COLO829 (cell line): ENCODE measurements at regions not wholly inside any gene's neighbourhood (a gene's known extent, or its start where the extent isn't known, plus 50 kb on each side); places are given as distances from the start of the nearest gene placed in this dataset.
A peak's percentile ranks its signal among the peaks of the same experiment; 100 is the strongest.

ENCODE experiments used
- DNase-seq: peaks from one replicate; pipeline ENCODE4 v3.0.0; 2012; ENCODE audit warnings: low spot score

DNA sequence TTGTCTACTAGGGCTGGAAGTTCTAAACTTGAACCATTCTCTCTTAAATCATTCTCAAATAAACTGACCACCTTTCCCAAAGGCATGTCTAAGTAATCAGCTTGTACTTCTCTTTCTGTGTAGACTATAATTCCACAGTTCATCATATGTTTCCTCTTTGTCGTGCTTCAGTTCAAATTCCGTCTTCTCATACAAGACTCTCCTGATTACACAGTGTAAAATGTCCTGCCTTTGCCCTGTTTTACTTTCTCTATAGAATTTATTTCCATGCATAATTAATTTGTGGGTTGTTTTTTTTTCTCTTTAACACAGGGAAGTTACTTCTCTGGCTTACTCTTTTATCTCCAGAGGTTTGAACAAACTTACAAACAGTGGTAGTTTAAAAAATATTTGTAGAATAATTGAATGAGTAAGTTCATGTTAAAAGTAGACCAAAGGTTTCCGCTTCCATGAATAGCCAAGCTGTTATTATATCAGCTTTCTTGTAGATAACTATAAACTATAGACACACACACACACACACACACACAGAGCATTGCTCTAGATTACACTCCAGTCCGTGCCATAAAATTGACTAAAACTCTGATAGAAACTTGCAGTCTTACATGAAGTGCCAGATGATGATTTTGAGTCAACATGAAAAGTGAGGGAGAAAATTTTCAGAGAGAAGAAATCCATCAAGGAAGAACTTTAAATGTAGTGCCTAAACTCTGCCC is 119.0 kb downstream of the SUCNR1 start:
- no peak for DNase-seq

- no peak for DNase-seq
These were observed 121.6 kb downstream of the SUCNR1 start for GRCh38 chr3:151995091-151995490.

DNA sequence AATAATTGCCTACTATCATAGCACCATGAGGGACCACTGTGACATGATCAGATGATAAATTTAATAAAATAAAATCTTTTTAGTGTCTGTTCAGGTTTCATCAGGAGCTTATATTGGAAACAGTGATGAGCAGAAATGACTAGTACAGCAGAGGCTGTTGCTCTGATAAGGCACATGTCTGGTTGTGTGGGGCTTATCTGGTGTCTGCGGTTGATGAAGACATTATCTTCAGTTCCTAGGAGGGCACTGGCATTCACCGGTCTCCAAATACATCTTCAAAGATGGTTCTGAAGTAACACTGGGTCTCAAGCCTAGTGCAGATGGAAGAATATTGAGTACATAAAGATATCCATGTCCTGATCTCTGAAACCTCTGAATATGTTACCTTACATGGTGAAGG is 125.3 kb downstream of the SUCNR1 start:
- no peak for DNase-seq

GRCh38 chr3:151999936-152000335 is 126.5 kb downstream of the SUCNR1 start:
- DNase-seq: no peak

DNA sequence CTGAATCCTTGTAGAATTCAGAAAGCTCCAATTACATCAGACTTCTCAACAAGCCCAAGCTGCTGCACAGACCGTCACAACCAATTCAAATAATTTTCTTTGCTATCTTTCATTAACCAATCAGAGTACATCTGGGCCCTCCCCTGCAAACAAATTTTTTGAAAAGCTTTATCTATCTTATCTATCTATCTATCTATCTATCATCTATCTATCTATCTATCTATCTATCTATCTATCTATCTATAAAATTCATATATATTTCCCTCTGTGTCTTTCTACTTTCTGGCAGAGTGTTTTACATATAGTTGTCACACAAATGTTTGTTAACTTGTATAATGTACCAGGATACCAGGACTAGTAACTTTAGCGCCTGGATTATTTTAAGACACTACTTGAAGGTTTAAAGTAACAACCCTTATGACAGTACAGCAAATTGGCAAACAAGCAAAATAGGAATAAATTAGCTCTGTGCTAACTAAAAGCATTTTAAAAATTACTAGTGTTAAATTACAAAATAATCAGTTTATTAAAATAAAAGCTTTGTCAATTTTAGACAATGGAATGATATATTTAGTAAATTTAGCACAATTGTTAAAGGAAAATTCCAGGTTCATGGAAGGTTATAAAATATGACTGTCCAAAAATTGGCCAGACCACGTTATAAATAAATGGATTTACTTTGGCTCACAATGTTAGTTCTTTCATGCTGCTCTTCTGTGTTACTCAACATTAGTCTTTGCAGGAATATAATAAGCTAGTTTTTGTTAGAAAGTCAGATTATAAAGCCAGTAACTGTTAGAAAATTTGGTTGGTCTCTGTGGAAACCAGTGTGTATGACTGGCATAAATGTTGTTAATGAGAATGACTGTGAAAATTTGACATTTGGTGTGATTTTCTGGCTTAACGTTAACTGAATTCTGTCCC is 138.6 kb downstream of the SUCNR1 start:
- no peak for DNase-seq

- DNase-seq: no peak
These were observed 146.1 kb downstream of the SUCNR1 start for GRCh38 chr3:152019508-152019907.

GRCh38 chr3:152021951-152022461 is 148.6 kb downstream of the SUCNR1 start:
- DNase-seq: peak; percentile 57

DNA sequence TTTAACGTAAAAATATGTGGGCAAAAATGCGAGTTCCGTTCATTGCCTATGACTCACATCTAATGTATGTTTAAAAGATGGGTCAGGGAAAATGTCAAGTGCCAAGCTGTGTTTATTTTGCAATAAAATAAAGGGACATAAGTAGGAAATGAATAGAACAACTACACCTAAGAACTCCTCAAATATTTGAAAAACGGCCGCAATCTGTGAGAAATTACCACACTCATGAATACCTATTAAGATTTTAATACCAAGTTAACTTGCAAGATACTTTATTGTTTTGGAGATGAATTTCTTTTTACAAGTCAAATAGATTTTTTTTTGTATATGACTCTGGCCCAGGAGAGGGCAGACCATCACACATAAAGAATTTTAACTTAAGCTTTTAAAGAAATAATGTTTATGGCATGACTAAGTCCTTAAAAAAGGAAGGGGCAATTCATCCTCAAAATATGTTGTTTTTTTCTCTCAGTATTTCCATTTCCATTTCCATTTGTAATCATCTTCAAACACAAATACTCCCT is 152.7 kb downstream of the SUCNR1 start:
- peak; percentile 73 for DNase-seq

GRCh38 chr3:152030320-152030719 is 156.9 kb downstream of the SUCNR1 start:
- no peak for DNase-seq

- no peak for DNase-seq
These were observed 157.9 kb downstream of the SUCNR1 start for GRCh38 chr3:152031321-152031720.

GRCh38 chr3:152037297-152037696 is 163.9 kb downstream of the SUCNR1 start:
- no peak for DNase-seq

DNA sequence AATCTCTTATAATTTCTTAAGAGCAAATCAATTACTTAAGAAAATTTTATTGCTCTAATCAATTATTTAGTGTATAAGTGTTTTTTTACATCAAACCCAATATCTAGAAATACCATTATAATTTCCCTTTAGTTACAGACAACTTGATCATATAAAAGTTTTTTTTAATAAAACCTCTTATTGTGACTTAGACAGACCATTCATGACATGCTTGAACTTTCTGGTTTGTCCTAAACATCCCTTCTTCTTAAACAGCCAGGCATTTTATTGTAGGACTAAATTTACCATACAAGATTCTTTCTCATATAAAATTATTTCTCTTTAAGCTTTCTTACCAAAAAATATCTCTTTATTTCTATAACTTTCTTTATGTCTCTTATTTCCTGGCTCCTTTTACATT is 164.5 kb downstream of the SUCNR1 start:
- no peak for DNase-seq

- DNase-seq: no peak
These were observed 165.0 kb downstream of the SUCNR1 start for GRCh38 chr3:152038490-152038889.

GRCh38 chr3:152039887-152040286 is 166.4 kb downstream of the SUCNR1 start:
- no peak for DNase-seq

DNA sequence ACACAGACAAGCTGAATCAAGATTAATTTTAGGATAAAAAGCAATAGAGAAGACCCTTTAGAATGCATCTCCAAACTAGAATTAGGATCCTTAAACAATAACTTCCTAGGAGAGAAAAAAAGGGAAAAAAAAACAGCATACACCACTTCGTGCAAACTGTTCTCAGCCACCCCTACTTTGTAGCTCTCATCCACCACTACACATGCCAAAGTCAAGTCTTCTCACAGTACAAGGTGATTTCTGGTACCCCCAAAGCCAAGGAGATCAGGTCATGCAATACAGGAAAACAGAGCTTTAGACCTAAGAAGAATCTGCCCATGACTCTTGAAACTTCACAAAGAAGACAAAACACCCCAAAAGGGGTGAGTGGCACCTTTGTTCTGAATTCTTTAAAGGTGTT is 166.9 kb downstream of the SUCNR1 start:
- no peak for DNase-seq

- no peak for DNase-seq
These were observed 170.2 kb downstream of the SUCNR1 start for GRCh38 chr3:152043620-152044019.

GRCh38 chr3:152046280-152046679 is 172.8 kb downstream of the SUCNR1 start:
- no peak for DNase-seq

DNA sequence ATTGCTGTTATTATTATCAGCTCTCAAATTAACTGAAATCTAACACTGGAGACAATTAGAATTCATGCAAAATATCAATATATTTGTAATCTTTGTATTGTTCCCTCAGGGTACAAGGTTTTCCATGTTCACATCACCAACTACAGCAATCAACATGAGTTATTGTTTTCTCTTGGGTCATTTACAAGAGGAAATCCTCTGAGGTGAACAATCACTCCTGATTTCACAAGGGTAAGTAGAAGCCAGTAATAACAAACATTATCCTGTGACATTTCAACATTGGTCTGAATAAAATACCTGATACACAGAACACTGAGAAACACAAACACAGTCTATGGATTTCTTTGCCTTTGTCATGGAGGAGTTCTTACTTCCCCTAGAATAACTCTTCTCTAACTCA is 174.0 kb downstream of the SUCNR1 start:
- no peak for DNase-seq

DNA sequence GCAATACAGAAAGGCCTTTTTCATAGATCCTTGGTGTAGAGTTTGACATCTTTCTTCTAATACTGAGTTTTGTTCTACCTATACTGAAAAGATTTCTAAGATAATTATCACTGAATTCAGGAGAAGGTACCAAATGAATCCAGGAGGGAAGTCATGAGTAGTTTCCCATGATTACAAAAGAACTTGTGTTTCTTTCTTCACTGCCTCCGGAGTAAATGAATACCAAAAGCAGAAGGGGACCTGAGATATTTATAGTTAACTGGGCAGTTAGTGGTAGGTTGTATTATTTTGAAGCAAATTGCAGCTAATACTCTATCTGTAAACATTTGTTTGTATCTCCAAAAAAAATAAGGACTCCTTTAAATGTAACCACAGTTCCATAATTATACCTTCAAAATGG is 175.4 kb downstream of the SUCNR1 start:
- peak; percentile 11 for DNase-seq

DNA sequence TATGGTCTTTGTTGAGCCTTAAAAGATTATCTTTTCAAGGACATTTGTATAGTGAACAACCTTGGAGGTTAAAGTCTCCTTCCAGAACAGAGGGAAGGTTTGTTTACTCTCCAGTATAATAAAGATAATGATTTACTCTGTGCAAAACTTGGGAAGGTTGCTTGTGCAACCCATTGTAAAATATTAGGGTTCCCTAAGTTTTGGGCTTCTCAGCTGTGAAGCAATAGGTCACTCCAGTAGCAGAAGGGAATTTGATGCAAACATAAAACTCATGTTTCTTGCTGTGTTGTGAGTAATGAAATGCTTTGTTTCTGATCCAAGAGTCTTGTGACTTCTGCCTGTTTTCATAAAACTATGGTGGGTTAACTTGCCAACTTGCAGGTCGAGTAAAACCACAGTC is 177.5 kb downstream of the SUCNR1 start:
- DNase-seq: no peak

- no peak for DNase-seq
These were observed 178.3 kb downstream of the SUCNR1 start for GRCh38 chr3:152051501-152052404.

DNA sequence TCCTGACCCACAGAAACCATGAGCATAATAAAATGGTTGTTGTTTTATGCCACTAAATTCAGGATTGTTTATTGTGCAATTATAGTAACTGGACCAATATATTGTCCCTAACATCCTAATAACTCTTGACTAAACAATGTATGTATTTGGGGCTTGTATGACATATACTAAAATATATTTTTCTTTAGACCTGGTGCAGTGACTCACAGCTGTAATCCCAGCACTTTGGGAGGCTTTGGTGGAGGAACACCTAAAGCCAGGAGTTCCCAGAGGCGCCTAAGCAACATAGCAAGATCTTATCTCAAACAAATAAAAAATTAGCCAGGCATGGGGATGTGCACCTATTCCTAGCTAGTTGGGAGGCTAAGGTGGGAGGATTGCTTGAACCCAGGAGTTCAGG is 180.4 kb downstream of the SUCNR1 start:
- DNase-seq: no peak
